SU-DHL-6 (cell line): ENCODE measurements at regions not wholly inside any gene's neighbourhood (a gene's known extent, or its start where the extent isn't known, plus 50 kb on each side); places are given as distances from the start of the nearest gene placed in this dataset.

Experiments used
- CTCF ChIP-seq: fragments of 200-600 bp; sonication (generic); IDR thresholded peaks from one replicate; pipeline ENCODE4 v1.5.1; 2017; ENCODE audit warnings: antibody characterized with exemption, mild to moderate bottlenecking, low read length, moderate library complexity; ENCODE audit not compliant: insufficient read depth, poor library complexity, severe bottlenecking
- EZH2phosphoT487 ChIP-seq: fragments of 200-600 bp; sonication (generic), shearing (Covaris generic); conservative IDR thresholded peaks from 2 replicates; pipeline ENCODE4 v1.6.1; 2018; ENCODE audit warnings: mild to moderate bottlenecking, antibody characterized with exemption, low read length, moderate library complexity, mixed read lengths

- no peak for TF ChIP-seq CTCF
- no peak for TF ChIP-seq EZH2phosphoT487
Observed at GRCh38 chr7:16061630-16062029, 359.7 kb downstream of the CRPPA start.
